Loucy (cell line): ENCODE measurements at regions not wholly inside any gene's neighbourhood (a gene's known extent, or its start where the extent isn't known, plus 50 kb on each side); places are given as distances from the start of the nearest gene placed in this dataset.

Experiments used
- EZH2phosphoT487 ChIP-seq: fragments of 200-600 bp; IDR thresholded peaks from 2 replicates; pipeline ENCODE4 v1.6.1; 2018; ENCODE audit warnings: antibody characterized with exemption, mild to moderate bottlenecking, moderate library complexity, borderline replicate concordance
- TF ChIP-seq, protein P1 (sequence below): fragments of 200-600 bp; sonication (generic); conservative IDR thresholded peaks from 2 replicates; pipeline ENCODE4 v1.5.1; 2014; ENCODE audit warnings: mild to moderate bottlenecking, antibody characterized with exemption, low read length

DNA sequence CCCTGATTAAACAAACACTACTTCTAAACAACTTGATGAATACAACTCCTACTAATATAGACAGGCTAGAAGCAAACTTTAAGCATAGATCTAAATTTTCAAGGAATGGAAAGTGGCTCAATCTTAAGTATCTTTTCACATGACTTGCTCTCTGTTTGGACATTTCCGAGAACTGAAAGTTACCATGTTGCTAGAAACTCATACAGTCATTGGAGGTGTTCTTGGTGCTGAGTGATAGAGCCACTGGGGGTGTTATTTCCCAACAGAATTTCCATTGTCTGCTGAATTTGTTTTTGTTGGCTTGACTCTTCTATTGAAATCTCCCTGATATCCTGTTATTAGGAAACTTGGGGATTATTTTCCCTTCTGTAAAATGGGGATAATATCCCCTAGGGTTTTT is 264.5 kb upstream of the RASGRP1 start:
- TF ChIP-seq, protein P1, sequence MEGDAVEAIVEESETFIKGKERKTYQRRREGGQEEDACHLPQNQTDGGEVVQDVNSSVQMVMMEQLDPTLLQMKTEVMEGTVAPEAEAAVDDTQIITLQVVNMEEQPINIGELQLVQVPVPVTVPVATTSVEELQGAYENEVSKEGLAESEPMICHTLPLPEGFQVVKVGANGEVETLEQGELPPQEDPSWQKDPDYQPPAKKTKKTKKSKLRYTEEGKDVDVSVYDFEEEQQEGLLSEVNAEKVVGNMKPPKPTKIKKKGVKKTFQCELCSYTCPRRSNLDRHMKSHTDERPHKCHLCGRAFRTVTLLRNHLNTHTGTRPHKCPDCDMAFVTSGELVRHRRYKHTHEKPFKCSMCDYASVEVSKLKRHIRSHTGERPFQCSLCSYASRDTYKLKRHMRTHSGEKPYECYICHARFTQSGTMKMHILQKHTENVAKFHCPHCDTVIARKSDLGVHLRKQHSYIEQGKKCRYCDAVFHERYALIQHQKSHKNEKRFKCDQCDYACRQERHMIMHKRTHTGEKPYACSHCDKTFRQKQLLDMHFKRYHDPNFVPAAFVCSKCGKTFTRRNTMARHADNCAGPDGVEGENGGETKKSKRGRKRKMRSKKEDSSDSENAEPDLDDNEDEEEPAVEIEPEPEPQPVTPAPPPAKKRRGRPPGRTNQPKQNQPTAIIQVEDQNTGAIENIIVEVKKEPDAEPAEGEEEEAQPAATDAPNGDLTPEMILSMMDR = no peak
- TF ChIP-seq EZH2phosphoT487 = no peak
